Limb (tissue), 2 donors: ENCODE measurements at regions not wholly inside any gene's neighbourhood (a gene's known extent, or its start where the extent isn't known, plus 50 kb on each side); places are given as distances from the start of the nearest gene placed in this dataset.
"Not testable (repeated sequence)": the region's sequence is repeated elsewhere in the genome, so short reads cannot be mapped to it uniquely, and the experiment has no call there.

ENCODE experiments used
- DNase-seq, 2 donors: peaks; one replicate each; pipeline ENCODE4 v3.0.0-alpha.2; 2016; ENCODE audit errors: extremely low spot score in 2 of 2

GRCh38 chr6:90712114-90712513 lies 125.2 kb upstream of the MAP3K7 start:
- DNase-seq, result peak in 1 of 2 donors; percentile 71

- no peak for DNase-seq
These were observed 122.6 kb upstream of the MAP3K7 start for GRCh38 chr6:90709431-90709996.

- no peak for DNase-seq
These were observed 121.4 kb upstream of the MAP3K7 start for GRCh38 chr6:90708206-90708737.

- DNase-seq, result no peak
These were observed 120.4 kb upstream of the MAP3K7 start for GRCh38 chr6:90707246-90707645.

- DNase-seq, result no peak
These were observed 116.5 kb upstream of the MAP3K7 start for GRCh38 chr6:90703336-90703735.

- no peak for DNase-seq
These were observed 115.1 kb upstream of the MAP3K7 start for GRCh38 chr6:90701926-90702325.

GRCh38 chr6:90701146-90701781 lies 114.4 kb upstream of the MAP3K7 start:
- no peak for DNase-seq

- DNase-seq, result no peak
These were observed 108.4 kb upstream of the MAP3K7 start for GRCh38 chr6:90695316-90695715.

GRCh38 chr6:90694802-90695201 lies 107.9 kb upstream of the MAP3K7 start:
- no peak for DNase-seq

- DNase-seq, result no peak
These were observed 105.0 kb upstream of the MAP3K7 start for GRCh38 chr6:90691823-90692222.

GRCh38 chr6:90689172-90689571 lies 102.3 kb upstream of the MAP3K7 start:
- no peak for DNase-seq

- no peak for DNase-seq
These were observed 101.0 kb upstream of the MAP3K7 start for GRCh38 chr6:90687775-90688380.

GRCh38 chr6:90681863-90682262 lies 95.0 kb upstream of the MAP3K7 start:
- no peak for DNase-seq

- DNase-seq, result no peak
These were observed 91.3 kb upstream of the MAP3K7 start for GRCh38 chr6:90678049-90678779.

- no peak for DNase-seq
These were observed 90.6 kb upstream of the MAP3K7 start for GRCh38 chr6:90677440-90677839.

GRCh38 chr6:90676516-90677300 lies 89.8 kb upstream of the MAP3K7 start:
- DNase-seq, result no peak

- DNase-seq, result not testable (repeated sequence)
These were observed 88.2 kb upstream of the MAP3K7 start for GRCh38 chr6:90675107-90675506.

GRCh38 chr6:90674077-90674476 lies 87.2 kb upstream of the MAP3K7 start:
- DNase-seq, result not testable (repeated sequence)

- no peak for DNase-seq
These were observed 83.0 kb upstream of the MAP3K7 start for GRCh38 chr6:90669846-90670245.

- DNase-seq, result no peak
These were observed 82.5 kb upstream of the MAP3K7 start for GRCh38 chr6:90669420-90669819.

GRCh38 chr6:90668141-90668540 lies 81.3 kb upstream of the MAP3K7 start:
- no peak for DNase-seq
